CD4-positive, alpha-beta T cell treated with Interleukin-15 for 4 hours (primary cell): ENCODE measurements at regions not wholly inside any gene's neighbourhood (a gene's known extent, or its start where the extent isn't known, plus 50 kb on each side); places are given as distances from the start of the nearest gene placed in this dataset.

Source experiments
- DNase-seq: peaks from one replicate; pipeline ENCODE4 v3.0.0-alpha.2; 2020; ENCODE audit warnings: low spot score

GRCh38 chr2:122114421-122114820 is 359.0 kb downstream of the TSN start:
- DNase-seq = no peak

DNA sequence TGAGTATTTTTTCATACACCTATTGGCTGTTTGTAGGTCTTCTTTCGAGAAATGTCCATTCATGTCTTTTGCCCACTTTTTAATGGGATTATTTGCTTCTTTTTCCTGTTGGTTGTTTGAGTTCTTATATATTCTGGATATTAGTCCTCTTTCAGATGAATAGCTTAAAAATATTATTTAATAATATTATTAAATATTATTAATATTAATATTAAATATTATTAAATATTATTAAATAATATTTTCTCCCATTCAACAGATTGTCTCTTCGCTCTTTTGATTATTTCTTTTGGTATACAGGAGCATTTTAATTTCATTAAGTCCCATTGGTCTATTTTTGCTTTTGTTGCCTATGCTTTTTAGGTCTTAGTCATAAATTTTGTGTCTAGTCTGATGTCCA is 361.9 kb downstream of the TSN start:
- no peak for DNase-seq

GRCh38 chr2:122129399-122129798 is 373.9 kb downstream of the TSN start:
- no peak for DNase-seq

DNA sequence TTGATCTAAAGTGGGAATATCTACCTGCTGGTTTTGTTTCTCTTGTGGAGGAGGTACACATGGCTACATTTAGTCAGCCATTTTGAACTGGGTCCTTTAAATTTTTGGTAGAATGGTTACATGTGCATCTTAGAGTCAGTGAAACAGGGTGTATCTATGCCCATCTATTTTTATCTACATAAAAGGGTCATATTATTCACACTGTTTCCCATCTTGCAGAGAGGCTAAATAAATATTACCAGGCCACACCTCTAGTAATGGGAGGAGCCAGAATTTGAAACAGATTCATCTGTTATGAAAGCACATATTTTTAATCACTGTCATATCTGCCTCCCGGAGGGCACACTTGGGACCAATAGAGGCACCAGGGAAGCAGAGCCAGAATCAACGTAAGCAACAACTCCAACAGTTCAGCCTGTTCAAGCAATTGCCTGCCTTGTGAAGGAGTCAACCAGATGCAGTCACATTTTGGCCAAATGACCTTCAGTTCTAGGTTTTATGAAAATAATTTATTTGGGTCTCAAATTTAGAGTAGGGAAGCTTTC is 376.8 kb downstream of the TSN start:
- DNase-seq = no peak

DNA sequence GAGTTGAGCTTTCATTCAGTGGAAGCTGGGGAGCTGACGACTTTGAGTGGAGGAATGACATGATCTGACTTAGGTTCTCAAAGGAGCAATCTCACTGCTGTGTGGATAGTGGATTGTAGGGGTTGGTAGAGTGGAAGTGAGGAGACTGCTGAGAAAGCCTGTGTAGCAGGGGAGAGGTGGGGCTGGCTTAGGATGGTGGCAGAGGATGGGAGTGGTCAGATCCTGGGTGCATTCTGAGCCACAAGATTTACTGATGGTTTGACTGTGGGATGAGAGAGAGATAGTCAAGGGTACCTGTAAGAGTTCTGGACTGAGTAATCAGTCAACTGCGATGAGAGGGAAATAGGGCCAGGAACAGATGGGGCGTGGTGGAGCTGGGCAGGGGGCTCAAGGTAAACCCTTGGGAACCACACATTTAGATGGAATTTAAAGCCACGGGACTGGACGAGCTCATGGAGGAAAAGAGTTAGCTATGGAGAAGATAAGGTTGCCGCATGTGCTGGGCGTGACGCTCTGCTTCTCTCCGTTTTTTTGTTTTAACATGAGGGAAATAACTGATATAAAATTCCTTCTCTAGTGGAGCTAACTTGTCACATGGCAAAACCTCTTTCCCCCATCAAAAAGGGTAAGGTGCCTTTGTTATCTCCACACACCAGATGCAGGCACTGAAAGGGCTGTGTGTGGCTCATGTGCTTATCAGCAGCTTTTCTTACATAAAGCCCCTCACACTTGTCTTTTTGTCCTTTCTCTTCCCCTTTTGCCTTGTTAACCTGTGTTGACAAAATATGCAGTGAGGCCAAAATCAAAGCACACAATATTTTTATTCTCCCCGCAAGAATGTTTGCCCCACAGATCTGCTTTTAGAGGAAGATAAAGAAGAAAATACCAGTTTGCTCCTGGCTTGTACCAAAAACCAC is 379.8 kb downstream of the TSN start:
- DNase-seq = no peak

GRCh38 chr2:122136056-122136455 is 380.6 kb downstream of the TSN start:
- peak; percentile 2 for DNase-seq

GRCh38 chr2:122138561-122138960 is 383.1 kb downstream of the TSN start:
- no peak for DNase-seq

- no peak for DNase-seq
These were observed 384.4 kb downstream of the TSN start for GRCh38 chr2:122139739-122140420.

- DNase-seq = no peak
These were observed 389.4 kb downstream of the TSN start for GRCh38 chr2:122144884-122145283.

- DNase-seq = no peak
These were observed 390.4 kb downstream of the TSN start for GRCh38 chr2:122145856-122146255.

DNA sequence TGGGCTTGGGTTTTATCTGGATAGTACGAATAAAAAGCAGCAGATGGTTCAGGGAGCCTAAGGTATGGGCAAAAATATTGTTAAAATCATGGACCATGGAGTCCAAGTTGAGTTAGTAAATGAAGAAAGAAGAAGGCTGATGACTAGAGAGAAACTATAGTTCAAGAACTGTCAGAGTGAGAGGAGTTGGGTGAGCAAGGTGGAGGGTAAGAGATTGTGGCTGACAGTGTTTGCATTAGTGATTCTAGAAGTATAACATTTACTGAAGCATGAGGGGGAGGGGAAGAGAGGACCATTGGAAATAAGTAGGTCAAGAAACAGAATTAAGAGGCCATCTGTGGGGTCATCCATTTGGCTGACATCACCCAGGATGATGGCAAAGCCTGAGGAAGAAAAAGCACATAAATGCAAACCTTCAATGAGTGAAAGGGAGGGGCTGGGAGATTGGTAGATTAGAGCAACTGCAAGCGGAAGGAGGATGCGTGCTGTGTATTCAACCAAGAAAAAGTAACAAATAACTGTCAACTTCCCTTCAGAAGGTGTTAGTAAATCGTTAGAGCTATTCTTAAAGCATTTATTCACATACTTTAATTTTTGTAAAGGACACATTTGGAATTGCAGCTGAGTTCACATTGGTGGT is 392.8 kb downstream of the TSN start:
- DNase-seq = no peak

- no peak for DNase-seq
These were observed 395.3 kb downstream of the TSN start for GRCh38 chr2:122150524-122151280.

GRCh38 chr2:122152571-122152970 is 397.1 kb downstream of the TSN start:
- no peak for DNase-seq

DNA sequence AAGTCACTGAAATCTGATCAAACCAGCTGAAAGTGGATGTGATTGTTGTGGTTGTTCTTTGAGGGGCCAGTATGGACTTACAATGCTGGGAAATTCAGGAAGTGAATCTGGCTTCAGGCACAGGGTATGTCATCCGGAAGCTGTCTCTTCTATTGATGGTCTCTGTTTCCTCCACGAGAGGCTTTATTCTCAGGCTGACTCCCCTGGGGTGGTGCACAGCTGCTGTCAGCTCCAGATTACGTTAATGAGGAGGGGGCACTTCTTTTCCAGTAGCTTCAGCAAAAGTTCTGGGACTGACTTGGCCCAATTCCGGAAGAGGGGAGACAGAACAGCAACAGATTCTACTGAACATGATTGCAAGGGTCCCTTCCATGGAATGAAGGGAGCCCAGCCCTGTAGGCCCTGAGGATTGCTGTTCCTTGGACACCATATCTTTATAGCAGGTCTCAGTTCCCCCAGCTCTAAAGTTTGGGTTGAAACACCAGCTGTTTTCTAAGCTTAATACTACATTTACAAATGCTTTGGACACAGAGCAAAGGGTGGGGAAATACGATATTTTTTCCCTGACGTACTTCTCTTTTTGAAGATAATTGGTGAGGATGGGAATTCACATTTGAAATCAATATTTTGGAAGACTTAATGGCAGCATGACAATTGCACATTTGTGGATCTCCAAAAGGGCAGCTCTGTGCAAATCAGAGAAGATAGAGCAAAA is 400.9 kb downstream of the TSN start:
- no peak for DNase-seq

DNA sequence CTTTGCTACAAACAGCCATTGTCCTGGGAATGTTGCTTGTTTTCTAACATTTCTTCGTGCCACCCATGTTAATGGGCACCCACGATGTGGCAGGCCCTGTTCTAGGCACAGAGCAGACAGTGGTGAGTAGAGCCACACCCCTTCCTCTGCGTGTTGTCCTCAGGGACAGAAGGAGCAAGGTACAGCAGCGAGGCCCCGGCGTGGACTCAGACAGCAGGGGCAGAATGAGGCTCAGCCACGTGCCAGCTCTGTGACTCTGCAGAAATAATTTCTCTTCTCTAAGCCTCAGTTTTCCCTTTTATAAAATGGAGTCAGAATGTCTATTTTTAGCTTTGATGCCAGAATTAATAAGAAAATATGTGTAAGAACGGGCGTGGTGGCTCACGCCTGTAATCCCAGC is 401.7 kb downstream of the TSN start:
- DNase-seq = no peak

GRCh38 chr2:122163617-122164016 is 408.2 kb downstream of the TSN start:
- no peak for DNase-seq

DNA sequence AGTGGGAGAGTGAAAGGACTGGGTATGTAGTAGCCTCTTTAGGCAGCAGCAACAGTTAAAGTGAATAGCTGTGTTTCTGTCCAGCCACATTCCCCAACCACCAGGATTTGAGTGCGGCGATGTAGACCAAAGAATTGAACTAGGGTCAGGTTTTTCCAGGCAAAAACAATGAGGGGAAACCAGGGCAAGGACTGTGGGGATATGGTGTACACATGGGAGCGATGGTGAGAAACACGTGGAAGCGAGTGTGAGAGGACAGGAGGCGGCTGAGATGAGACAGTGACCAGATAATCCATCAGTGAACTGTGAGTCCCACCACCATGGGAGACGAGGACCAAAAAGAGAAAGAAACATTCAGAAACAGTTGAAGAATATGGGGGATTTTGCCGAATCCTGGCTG is 409.5 kb downstream of the TSN start:
- no peak for DNase-seq

DNA sequence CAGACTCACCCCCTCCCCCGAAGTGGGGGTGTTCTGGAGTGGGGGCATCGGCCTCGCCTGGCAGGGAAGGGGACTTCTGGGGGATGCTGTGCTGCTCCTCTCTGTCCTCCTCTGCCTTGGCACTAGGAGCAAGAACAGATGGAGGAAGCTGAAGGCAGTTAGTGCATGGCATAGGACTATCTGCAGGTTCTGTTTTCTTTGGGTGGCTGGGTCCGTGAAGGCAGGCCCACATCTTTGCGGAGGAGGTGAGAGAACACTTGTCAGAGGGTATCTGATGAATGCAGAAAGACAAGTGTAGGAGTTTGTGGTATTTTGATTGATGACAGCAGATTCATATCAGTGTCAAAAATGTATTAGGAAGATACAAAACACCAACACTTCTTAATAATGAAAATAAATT is 411.4 kb downstream of the TSN start:
- no peak for DNase-seq

DNA sequence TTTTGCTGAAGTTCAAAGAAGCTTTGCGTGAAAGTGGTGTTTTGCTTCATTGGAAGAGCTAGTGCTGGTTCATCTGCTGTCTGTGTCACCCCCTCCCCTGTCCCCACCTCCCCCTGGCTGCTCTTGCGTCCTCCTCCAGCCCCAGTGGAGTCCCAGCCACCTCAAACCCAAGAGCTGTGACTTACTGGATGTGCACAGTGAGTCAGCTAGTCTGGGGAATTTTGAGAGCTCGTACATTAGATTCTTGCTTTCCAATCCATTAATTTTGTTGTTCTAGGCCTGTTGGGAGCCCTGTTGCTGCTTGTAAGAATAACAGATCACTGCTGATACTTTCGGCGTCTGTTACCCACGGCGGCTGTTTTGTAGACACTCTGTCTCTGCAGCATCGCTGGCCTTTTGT is 412.1 kb downstream of the TSN start:
- DNase-seq = no peak

- DNase-seq = no peak
These were observed 413.3 kb downstream of the TSN start for GRCh38 chr2:122168799-122169198.

GRCh38 chr2:122172812-122173211 is 417.4 kb downstream of the TSN start:
- no peak for DNase-seq
